ENCODE measurements at regions not wholly inside any gene's neighbourhood (a gene's known extent, or its start where the extent isn't known, plus 50 kb on each side); places are given as distances from the start of the nearest gene placed in this dataset.

GRCh38 chr1:232872284-232872683 is 67.1 kb downstream of the MAP10 start:
- Histone ChIP-seq H3K27ac (no peak overlapping the region), H3K4me1 (replicated peaks) (no peaks in the 10 kb centered on the region), H3K4me3 (no peak overlapping the region), H3K27me3 (replicated peaks; ENCODE audit: insufficient read depth) (no peaks in the 10 kb centered on the region), H3K36me3 (no peaks in the 10 kb centered on the region), H3K9me3 (no peaks in the 10 kb centered on the region)
- TF ChIP-seq CTCF (IDR thresholded peaks at IDR 0.05) = no peak
- TF ChIP-seq POLR2AphosphoS5 (IDR thresholded peaks at IDR 0.05) = no peak
- TF ChIP-seq POLR2A (IDR thresholded peaks at IDR 0.05) = no peak
- intact Hi-C loops (cut with DNase I) = no loop called here
- no peak for DNase-seq (ENCODE audit: low spot score)
- 96% methylated on average over 3 of the region's 3 CpGs for WGBS

- no peak for DNase-seq (ENCODE audit: low spot score)
- no peak overlapping the region for H3K27ac ChIP-seq
- TF ChIP-seq POLR2AphosphoS5 (IDR thresholded peaks at IDR 0.05) (no peak), POLR2A (IDR thresholded peaks at IDR 0.05) (no peak), CTCF (IDR thresholded peaks at IDR 0.05) (no peak)
- intact Hi-C loops (cut with DNase I) = no loop called here
- 76% methylated on average over 4 of the region's 4 CpGs for WGBS
- no peaks in the 10 kb centered on the region for H3K27me3 ChIP-seq (replicated peaks; ENCODE audit: insufficient read depth)
- no peaks in the 10 kb centered on the region for H3K9me3 ChIP-seq
- no peaks in the 10 kb centered on the region for H3K36me3 ChIP-seq
- H3K4me1 ChIP-seq (replicated peaks) = no peaks in the 10 kb centered on the region
- H3K4me3 ChIP-seq = no peak overlapping the region
Measured at GRCh38 chr1:232872738-232873137, 67.5 kb downstream of the MAP10 start.

GRCh38 chr1:232873412-232873811 is 68.2 kb downstream of the MAP10 start:
- no peaks in the 10 kb centered on the region for H3K36me3 ChIP-seq
- no peak for DNase-seq (ENCODE audit: low spot score)
- WGBS = 66% methylated on average over 5 of the region's 5 CpGs
- H3K4me1 ChIP-seq (replicated peaks) = no peaks in the 10 kb centered on the region
- intact Hi-C loops (cut with DNase I) = no loop called here
- TF ChIP-seq POLR2A (IDR thresholded peaks at IDR 0.05) = no peak
- no peak for TF ChIP-seq POLR2AphosphoS5 (IDR thresholded peaks at IDR 0.05)
- no peak for TF ChIP-seq CTCF (IDR thresholded peaks at IDR 0.05)
- no peaks in the 10 kb centered on the region for H3K27me3 ChIP-seq (replicated peaks; ENCODE audit: insufficient read depth)
- H3K27ac ChIP-seq = no peak overlapping the region
- H3K9me3 ChIP-seq = no peaks in the 10 kb centered on the region
- H3K4me3 ChIP-seq = no peak overlapping the region

- no peak for TF ChIP-seq CTCF (IDR thresholded peaks at IDR 0.05)
- no peak for TF ChIP-seq POLR2A (IDR thresholded peaks at IDR 0.05)
- no peak for TF ChIP-seq POLR2AphosphoS5 (IDR thresholded peaks at IDR 0.05)
- no peaks in the 10 kb centered on the region for H3K9me3 ChIP-seq
- DNase-seq (ENCODE audit: low spot score) = no peak
Measured at GRCh38 chr1:232873931-232874330, 68.7 kb downstream of the MAP10 start.

GRCh38 chr1:232875536-232875935 is 70.3 kb downstream of the MAP10 start:
- Histone ChIP-seq H3K27ac (no peak overlapping the region), H3K36me3 (no peaks in the 10 kb centered on the region), H3K27me3 (replicated peaks; ENCODE audit: insufficient read depth) (no peaks in the 10 kb centered on the region), H3K9me3 (no peaks in the 10 kb centered on the region), H3K4me1 (replicated peaks) (no peaks in the 10 kb centered on the region), H3K4me3 (no peak overlapping the region)
- 80% methylated on average over 5 of the region's 5 CpGs for WGBS
- intact Hi-C loops (cut with DNase I) = no loop called here
- DNase-seq (ENCODE audit: low spot score) = no peak
- no peak for TF ChIP-seq CTCF (IDR thresholded peaks at IDR 0.05)
- no peak for TF ChIP-seq POLR2A (IDR thresholded peaks at IDR 0.05)
- TF ChIP-seq POLR2AphosphoS5 (IDR thresholded peaks at IDR 0.05) = no peak

More at GRCh38 chr1:232873931-232874330, 68.7 kb downstream of the MAP10 start:
- intact Hi-C loops (cut with DNase I) = no loop called here
- no peak overlapping the region for H3K4me3 ChIP-seq
- H3K27me3 ChIP-seq (replicated peaks; ENCODE audit: insufficient read depth) = no peaks in the 10 kb centered on the region
- WGBS = 81% methylated on average over 7 of the region's 7 CpGs
- H3K27ac ChIP-seq = no peak overlapping the region
- no peaks in the 10 kb centered on the region for H3K36me3 ChIP-seq
- H3K4me1 ChIP-seq (replicated peaks) = no peaks in the 10 kb centered on the region

All from prostate gland (tissue), 2 donors.